Erythroblast (primary cell): ENCODE measurements at regions not wholly inside any gene's neighbourhood (a gene's known extent, or its start where the extent isn't known, plus 50 kb on each side); places are given as distances from the start of the nearest gene placed in this dataset.

Experiments
- DNase-seq, 2 experiments: peaks; one replicate each; lab custom pipeline; 2025; lab: John Stamatoyannopoulos, UW
- GATA1 ChIP-seq: IDR thresholded peaks from 2 replicates; pipeline ENCODE4 v1.6.1; 2011; ENCODE audit warnings: low read depth, mild to moderate bottlenecking, control low read depth, low read length, moderate library complexity
- POLR2A ChIP-seq: IDR thresholded peaks from 2 replicates; pipeline ENCODE4 v1.6.1; 2011; ENCODE audit warnings: mild to moderate bottlenecking, low read length

DNA sequence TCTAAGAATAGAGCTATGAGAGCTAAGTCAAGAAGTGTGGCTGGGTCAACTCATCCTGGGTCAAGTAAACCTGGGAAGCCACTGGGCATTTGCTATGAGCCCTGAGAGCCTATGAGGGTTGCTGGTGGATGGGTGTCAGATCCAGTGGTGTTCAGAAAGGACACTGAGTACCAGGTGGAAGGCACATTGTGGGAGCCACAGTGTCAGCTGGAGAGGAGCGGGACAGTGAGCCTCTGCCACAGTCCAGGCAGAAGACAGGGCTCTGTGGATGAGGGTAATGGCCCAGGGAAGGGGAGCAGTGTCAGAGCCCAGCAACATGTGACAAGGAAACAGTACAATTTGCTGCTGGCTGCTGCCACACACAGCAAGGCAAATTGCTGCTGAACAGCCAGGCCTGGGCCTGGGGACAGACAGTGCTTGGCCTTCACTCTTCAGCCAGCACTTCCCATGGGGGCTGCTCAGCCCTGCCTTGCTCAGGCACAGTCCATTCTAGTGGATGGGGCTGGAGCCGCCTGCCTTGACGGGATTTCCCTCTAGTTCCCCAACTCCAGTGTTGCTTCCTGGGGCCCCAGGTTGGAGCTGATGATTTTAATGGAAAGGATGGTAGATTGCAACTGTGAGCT, 90.9 kb upstream of the CHST15 start:
- DNase-seq, result no peak
- TF ChIP-seq GATA1, result no peak
- no peak for TF ChIP-seq POLR2A

DNA sequence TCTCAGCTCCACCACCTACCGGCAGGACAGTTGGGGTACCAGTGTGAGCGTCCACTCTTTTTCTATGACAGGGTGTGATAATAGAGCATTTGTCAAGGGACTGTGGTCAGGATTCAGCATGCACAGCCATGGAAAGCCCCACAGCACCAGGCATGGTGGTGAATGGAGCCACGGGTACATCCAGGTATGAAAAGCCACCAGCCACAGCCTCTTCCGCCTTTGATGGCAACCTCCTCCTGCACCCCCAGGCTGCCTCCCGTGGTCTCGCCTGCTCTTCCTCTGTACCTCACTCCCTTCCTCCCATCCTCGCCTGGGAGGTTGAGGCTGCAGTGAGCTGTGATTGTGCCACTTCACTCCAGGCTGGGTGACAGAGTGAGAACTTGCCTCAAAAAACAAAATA, 90.2 kb upstream of the CHST15 start:
- DNase-seq, result no peak
- TF ChIP-seq POLR2A (no peak), GATA1 (no peak)

DNA sequence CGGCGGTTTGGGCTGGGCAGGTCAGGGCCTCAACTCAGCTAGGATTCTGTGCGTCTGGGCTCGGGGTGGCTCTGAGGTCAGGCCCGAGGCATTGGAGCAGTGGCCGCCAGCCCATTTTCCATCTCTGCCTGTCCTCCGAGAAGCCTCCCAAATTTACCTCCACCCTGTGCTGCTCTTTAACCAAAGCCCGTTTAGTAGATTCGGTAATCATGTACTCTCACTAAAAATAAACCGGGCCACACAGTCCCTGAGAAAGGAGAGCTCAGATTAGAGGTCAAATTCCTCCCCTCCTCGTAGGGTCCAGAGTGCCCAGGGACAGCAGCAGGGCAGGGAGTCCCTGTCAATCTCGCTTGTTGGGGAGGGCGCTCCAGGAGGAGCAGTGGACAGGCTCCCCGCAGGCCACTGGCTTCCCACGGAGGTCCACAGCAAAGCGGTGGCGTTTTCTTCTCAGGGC, 88.7 kb upstream of the CHST15 start:
- DNase-seq, result no peak
- TF ChIP-seq POLR2A (no peak), GATA1 (no peak)

DNA sequence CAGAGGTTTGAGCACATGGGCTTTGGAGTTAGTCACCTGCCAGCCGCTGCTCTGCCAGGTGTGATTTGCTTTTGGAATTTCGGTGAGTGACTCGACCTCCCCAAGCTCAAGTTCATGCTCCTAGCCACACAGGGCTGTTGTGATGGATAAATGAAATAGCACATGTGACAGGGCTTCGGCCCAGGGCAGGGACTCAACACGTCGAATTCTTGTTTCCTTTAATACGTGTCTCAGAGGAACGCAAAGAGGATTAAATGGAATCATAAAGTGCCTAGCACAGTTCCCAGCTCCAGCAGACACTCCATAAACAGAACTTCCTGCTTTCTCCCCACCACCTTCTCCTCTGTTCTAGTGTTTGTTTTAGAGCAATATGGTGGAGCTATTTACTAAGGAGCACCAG, 88.3 kb upstream of the CHST15 start:
- no peak for TF ChIP-seq POLR2A
- no peak for DNase-seq

DNA sequence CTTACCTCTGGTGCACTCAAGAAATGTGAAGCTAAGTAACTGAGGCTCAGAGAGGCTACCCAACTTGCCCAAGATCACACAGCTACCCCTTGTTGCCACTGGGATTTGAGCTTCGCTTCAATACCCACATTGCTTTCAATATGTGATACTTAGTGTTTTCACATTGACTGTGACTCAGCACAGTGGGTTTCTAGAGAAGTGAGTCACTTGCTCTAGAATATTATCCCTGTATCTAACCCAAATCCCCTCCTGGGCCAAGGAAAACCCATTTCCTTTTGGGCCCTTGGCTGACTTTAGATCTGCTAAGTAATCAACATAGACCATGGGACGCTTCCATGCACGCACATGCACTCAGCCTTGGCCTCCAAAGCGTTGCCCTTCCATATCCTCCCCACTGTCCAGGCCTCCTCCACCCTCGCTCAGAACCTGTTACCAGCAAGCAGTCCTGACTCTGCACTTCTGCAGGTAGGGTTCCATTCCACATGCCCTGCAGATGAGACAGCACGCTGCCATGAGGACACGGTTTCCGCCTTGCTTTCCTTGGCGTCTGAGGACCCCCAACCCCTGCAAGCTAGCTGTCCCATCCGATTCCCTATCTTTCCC, 87.7 kb upstream of the CHST15 start:
- no peak for DNase-seq
- TF ChIP-seq POLR2A (no peak), GATA1 (no peak)

DNA sequence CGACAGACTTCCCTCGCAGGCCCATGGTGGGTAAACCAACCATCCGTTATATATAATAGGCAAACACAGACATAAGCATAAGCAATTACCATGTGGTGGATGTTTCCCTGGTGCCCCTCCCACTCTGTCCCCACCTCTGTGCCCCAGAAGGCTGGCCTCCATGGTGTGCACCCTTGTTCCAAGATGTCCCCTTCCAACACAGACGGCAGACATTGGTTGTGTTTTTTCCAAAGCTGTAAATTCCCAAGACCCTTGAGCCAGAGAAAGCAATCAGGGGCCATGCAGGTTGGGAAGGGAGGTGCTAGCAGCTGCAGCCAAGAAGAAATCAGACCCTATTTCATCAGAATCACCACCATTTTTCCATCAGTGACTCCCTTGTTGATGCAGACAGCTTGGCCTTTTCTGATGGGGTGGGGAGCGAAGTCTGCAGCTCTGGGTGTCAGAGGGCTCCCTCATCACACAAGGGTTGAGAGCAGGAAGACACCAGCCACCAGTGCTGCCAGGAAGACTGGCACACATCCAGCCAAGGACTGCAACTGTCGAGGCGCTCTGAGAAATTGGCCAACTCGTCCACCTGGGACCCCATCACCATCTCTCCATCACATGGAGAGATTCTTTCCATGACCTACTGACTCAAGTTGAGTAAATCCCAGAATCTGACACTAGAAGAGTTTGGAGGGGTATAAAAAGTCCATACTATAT, 86.8 kb upstream of the CHST15 start:
- no peak for DNase-seq
- no peak for TF ChIP-seq POLR2A
- TF ChIP-seq GATA1, result no peak

DNA sequence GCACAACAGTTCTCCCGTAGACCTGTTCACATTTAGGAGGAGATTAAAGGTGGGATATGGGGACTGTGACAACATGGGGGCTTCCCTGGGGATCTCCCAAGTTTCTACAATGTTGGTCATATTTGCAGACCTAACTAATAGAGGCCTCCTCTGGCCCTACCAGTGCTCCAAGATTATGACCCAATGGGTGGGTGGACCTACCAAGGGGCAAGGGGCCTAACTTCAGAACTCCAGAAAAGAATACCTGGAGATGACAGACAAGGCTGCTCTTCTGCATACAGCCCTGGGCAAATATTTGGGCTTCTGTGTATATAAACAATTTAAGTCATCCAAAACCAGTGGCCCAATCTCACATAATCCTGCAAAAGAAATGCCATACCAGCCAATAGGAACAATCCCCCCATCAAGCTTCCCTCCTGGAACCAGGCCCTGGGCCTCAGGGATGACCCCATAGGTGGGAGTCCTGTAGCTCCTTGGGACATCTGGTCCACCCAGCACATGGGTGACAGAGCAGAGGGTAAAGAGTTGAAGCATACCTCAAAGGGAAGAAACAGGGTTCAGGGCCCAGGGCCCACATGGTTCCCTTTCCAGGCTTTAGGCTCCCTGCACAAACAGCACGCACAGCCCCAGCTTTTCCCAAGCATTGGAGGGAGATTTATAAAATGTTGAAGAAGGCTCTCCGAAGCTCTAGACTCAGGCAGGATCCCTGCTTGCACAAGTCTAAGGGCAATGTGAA, 86.1 kb upstream of the CHST15 start:
- no peak for DNase-seq
- TF ChIP-seq POLR2A (no peak), GATA1 (no peak)

DNA sequence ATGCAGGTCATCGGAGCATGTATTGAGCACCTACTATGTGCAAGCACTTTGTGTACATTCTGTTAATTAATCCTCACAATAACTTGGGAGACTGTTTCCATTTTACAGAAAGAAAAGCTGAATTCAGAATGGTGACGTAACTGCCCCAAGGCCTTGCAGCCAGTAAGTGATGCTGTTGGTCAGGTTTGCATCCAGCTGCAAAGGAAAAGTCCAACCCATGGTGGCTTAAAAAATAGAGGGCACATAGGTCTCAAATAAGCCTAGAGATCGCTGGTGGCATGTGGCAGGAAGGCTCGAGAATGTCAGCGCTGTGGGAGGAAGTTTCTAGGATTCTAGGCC, 83.8 kb upstream of the CHST15 start:
- no peak for TF ChIP-seq POLR2A
- no peak for TF ChIP-seq GATA1
- DNase-seq, result no peak

DNA sequence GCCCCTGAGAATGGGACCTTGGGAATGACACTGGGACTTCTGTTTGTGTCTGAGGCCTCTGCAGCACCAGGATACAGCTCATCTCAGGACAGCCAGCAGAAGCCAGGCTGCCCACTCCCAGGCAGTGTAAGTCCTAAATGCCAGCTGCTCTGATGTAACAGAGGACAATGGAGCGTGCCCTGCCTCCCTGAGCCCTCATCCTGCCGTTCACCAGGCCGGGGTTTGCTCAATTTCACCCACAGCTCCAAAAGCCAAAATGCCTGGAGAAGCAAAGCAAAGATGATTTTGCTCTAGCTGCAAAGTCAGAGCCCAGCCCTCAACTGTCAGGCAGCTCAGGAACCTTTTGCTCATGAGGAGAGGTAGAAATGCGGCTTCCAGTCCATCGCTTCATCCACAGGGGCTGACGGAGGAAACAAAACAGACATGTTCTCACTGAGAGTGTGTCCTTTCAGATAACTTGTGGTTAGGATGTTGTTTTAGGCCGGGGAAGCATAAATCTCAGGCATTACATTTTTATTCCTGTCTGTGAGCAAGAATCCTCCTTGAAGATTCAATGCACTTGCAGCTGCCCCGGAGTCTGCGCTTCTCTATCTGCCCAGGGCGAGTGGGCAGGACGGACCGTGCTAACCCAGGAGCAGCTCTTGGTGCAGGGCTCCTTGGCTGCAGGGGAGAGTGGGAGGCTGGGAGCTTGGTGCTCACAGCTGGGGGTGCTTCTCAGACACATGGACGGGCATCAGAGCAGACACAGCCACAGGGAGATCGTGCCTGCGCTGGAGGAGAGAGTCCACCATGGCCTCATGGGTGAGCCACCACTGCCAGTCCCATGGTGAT, 83.2 kb upstream of the CHST15 start:
- DNase-seq, result no peak
- TF ChIP-seq GATA1 (no peak), POLR2A (no peak)

DNA sequence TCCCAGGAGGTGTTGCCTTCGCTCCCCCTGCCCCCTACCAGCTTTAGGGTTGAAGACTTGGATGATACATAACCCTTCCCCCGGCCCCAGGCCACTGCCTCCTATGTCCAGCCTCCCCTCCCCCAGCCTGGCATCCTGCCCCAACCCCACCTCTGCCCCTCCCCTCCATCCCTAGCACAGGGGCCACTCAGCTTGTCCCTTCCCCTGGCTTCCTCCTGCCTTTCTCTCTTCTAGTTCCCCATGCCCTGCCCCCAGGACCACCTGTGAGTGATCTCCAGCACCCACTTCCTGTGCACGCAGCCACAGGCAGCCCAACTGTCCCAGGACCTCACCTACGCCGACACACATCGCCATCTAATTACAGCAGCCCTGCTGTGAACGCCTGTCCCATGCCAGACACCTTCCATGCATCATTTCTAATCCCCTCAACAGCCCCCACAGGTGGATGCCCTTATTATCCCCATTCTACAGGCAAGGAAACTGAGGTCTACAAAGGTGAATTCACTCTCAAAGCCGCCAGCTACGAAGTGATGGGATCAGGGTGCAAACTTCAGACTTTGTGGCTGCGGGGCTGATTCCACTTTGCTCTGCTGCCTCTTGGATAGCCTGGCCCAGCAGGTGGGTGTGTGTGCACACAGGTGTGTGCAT, 82.4 kb upstream of the CHST15 start:
- no peak for TF ChIP-seq GATA1
- DNase-seq, result no peak

DNA sequence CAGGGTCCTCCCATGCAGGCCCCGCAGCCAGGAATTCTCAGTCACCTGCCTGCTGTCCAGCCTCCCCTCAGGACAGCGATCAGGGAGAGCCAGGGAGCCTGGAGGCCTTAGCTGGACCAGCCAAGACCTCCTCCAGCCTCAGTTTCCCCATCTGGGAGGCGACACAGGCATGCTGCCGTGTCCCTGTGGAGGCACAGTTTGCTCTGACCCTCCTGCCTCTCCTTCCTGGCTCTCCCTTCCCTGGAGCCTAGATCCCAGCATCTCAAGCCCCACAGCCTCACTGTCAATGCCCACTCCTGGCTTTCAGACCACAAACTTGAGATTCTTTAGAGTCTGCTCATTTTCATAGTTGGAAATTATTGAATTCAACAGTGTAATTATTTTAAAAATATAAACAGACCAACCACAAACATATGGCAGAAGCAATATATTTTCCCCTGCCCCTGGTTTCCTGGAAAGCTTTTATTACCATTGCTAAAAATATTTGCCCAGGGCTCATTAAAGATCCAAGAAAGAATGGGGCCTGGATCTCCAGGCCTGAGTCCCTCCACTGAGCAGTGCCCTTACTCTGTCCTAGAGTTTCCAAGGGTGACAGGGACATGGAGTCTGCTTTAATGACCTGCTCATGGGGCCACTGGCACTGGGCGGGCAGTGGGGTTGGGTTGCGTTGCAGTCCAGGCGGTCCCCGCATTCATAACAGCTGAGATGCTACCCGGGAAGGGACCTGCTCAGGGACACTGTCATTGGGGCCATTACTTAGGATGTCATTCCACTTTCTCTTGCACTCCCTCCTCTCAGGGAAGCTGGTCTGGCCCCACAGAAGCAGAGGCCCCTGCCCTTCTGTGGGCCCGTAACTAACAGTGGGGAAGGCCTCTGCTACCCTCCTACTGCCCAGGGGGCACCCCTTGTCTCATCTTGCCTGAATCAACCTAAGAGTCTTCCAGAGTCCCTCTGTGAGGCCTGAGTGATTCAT, 81.6 kb upstream of the CHST15 start:
- DNase-seq, result no peak
- TF ChIP-seq GATA1 (no peak), POLR2A (no peak)

DNA sequence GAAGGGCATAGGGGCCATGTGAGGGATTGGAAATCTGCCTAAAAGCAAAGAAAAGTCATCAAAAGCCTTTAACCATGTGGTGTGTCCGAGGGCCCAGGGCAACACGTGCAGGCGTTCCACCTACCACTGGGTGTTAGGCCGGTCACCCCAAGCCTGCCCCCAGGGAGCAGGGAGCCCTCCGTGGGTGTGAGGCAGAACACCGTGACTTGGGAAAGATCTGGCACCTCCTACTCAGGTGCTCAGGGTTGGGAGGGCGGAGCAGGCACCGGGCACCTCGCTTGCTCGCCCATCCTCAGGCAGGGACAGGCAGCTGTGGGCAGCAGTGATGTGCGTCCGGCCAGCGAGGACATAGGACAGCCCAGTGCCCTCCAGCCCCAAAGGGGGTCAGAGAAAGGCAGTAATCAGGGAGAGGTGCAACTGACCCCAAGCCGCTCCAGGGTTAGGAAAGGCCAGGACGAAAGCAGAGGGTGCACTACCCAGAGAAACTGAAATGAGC, 80.7 kb upstream of the CHST15 start:
- DNase-seq, result no peak
- no peak for TF ChIP-seq POLR2A
- no peak for TF ChIP-seq GATA1
